Iris pigment epithelial cell (primary cell): ENCODE measurements at regions not wholly inside any gene's neighbourhood (a gene's known extent, or its start where the extent isn't known, plus 50 kb on each side); places are given as distances from the start of the nearest gene placed in this dataset.

ENCODE experiments used
- DNase-seq: peaks from one replicate; pipeline ENCODE4 v3.0.0-alpha.2; 2011; ENCODE audit warnings: low read depth

DNA sequence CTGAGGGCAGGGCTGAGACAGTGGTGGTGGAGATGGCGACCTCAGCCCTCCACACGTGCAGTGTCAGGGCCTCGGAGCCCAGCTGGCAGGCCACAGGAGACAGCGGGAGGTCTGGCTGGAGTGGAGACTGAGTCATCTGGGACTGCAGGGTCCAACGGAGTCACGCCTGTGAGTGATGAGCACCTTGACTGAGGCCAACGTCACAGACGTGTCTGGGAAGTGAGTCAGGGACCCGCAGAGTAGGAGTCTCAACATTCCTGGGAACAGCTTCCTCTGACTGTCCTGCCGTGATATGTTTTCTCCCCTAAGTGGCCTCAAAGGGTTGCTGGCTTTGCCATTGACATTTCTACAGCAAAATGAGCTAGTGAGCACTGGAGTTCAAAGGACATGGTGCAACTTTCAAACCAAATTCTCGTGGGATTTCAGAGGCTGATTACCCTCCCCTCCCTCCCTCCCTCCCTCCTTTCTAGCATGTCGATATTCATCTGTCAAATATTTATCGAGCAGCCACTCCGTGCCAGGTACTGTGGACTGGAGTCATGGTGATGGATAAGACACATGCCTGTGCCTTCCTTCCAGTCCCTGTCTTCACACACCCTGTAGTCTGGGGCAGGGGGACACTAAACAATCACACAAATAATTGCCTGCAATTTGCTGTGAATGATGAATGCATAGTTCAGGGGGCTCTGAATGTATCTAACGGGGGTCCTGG lies 53.3 kb upstream of the AMOTL2 start:
- peak; percentile 98 for DNase-seq

DNA sequence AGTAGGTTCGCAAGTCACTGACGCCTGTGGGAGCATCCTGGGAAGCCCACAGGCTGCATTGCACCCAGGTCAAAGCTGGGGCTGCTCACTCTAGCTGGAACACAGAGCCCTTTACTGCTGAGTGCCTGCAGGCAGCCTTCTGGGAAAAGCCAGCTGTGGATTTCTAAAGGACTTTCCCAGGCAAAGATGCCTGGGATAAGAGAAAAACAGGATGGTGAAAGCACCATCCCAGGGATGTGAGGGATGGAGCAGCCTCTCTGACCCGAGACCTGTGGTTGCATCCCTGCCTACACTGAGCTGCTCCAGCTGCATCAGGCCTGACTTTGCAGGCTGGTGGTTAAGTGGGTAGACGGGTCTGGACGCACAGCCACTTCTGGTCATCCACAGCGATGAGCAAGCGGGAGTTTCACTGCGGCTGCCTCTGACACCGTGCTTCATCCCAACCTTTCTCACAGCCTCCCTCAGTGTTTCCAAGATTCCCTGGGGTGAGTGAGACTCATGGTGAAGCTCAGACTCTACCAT lies 52.5 kb upstream of the AMOTL2 start:
- DNase-seq, result peak; percentile 46

DNA sequence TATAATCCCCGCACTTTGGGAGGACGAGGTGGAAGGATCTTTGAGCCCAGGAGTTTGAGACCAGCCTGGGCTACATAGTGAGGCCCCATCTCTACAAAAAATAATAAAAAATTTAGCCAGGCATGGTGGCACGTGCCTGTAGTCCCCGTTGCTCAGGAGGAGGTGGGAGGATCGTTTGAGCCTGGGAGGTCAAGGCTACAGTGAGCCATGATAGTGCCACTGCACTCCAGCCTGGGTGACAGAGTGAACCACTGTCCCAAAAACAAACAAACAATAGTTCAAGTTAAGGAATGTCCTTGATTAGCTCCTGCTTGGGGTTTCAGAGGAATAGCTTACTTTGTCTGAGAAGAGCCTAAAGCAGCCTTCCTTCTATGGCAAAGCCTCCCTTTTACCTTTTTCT lies 51.7 kb upstream of the AMOTL2 start:
- DNase-seq, result no peak
